H1 (cell line): ENCODE measurements at regions not wholly inside any gene's neighbourhood (a gene's known extent, or its start where the extent isn't known, plus 50 kb on each side); places are given as distances from the start of the nearest gene placed in this dataset.

Experiments
- JUN ChIP-seq: IDR thresholded peaks from 2 replicates; pipeline ENCODE4 v1.6.1; 2011; ENCODE audit warnings: low read depth, mild to moderate bottlenecking, improper control_type of control experiment, low read length
- POLR2AphosphoS5 ChIP-seq: IDR thresholded peaks from 2 replicates; pipeline ENCODE4 v1.6.1; 2011; ENCODE audit warnings: low read depth, low read length
- RXRA ChIP-seq: IDR thresholded peaks from 2 replicates; pipeline ENCODE4 v1.6.1; 2011; ENCODE audit warnings: low read depth, mild to moderate bottlenecking, low read length, moderate library complexity; ENCODE audit not compliant: insufficient read depth
- YY1 ChIP-seq: IDR thresholded peaks from 2 replicates; pipeline ENCODE4 v1.6.1; 2011; ENCODE audit warnings: low read depth, mild to moderate bottlenecking, low read length
- ZNF274 ChIP-seq: IDR thresholded peaks from 2 replicates; pipeline ENCODE4 v1.7.0; 2012; ENCODE audit warnings: low read length, borderline replicate concordance; ENCODE audit errors: extremely low read depth

GRCh38 chr4:62548765-62549164 is 1348.6 kb downstream of the ADGRL3 start (continued):
- TF ChIP-seq ZNF274 (no peak), JUN (no peak), YY1 (no peak), POLR2AphosphoS5 (no peak), RXRA (no peak)
